A673 (cell line): ENCODE measurements at regions not wholly inside any gene's neighbourhood (a gene's known extent, or its start where the extent isn't known, plus 50 kb on each side); places are given as distances from the start of the nearest gene placed in this dataset.
"Not testable (repeated sequence)": the region's sequence is repeated elsewhere in the genome, so short reads cannot be mapped to it uniquely, and the experiment has no call there.

ENCODE experiments used
- BruUV-seq: library from RNA; stranded (reverse); fragments of 400-500 nt; replicated peaks from 2 replicates; lab custom pipeline; 2021; lab: Mats Ljungman, UMichigan
- CTCF ChIA-PET: fragments of 300-600 bp; sonication (Branson Sonifier 250); formaldehyde crosslinking; loops from one replicate; lab custom pipeline; 2022; ENCODE audit warnings: antibody characterized with exemption; lab: Charles Lee
- POLR2A ChIA-PET: fragments of 300-600 bp; sonication (Branson Sonifier 250); formaldehyde crosslinking; loops from one replicate; lab custom pipeline; 2022; ENCODE audit warnings: antibody characterized with exemption; ENCODE audit not compliant: low non-redundant PET; lab: Charles Lee
- DNase-seq: peaks from one replicate; pipeline ENCODE4 v3.0.0-alpha.2; 2015; ENCODE audit warnings: low spot score
- H3K27ac ChIP-seq: fragments of 200-600 bp; sonication (generic); 2 replicates; pipeline ENCODE4 v1.5.1; 2016; ENCODE audit warnings: mixed run types, low read depth, mild to moderate bottlenecking, mixed read lengths, antibody characterized with exemption, low read length; ENCODE audit not compliant: poor library complexity, severe bottlenecking
- H3K27me3 ChIP-seq: fragments of 200-600 bp; sonication (generic); replicated peaks from 2 replicates; pipeline ENCODE4 v1.6.1; 2017; ENCODE audit warnings: mixed run types, low read depth, mild to moderate bottlenecking, mixed read lengths, antibody characterized with exemption, low read length; ENCODE audit not compliant: insufficient read depth, poor library complexity
- H3K36me3 ChIP-seq: fragments of 200-600 bp; sonication (generic); 2 replicates; pipeline ENCODE4 v1.6.1; 2016; ENCODE audit warnings: mixed run types, mild to moderate bottlenecking, mixed read lengths, antibody characterized with exemption, low read length; ENCODE audit not compliant: insufficient read depth, poor library complexity, severe bottlenecking
- H3K4me1 ChIP-seq: fragments of 200-600 bp; sonication (generic); 2 replicates; pipeline ENCODE4 v1.6.1; 2017; ENCODE audit warnings: mixed run types, mild to moderate bottlenecking, mixed read lengths, antibody characterized with exemption, low read length; ENCODE audit not compliant: insufficient read depth, poor library complexity, severe bottlenecking
- H3K4me3 ChIP-seq: fragments of 200-600 bp; sonication (generic); 2 replicates; pipeline ENCODE4 v1.5.1; 2016; ENCODE audit warnings: low read depth, mixed run types, mild to moderate bottlenecking, mixed read lengths, low read length; ENCODE audit not compliant: poor library complexity, severe bottlenecking
- H3K9me3 ChIP-seq: fragments of 200-600 bp; sonication (generic); 2 replicates; pipeline ENCODE4 v1.6.1; 2016; ENCODE audit warnings: mixed run types, low read depth, mild to moderate bottlenecking, mixed read lengths, antibody characterized with exemption, low read length; ENCODE audit not compliant: poor library complexity, severe bottlenecking
- EZH2 ChIP-seq: fragments of 200-600 bp; sonication (generic); IDR thresholded peaks from 2 replicates; pipeline ENCODE4 v1.6.1; 2017; ENCODE audit warnings: borderline replicate concordance, low read depth, mild to moderate bottlenecking, mixed read lengths, antibody characterized with exemption, low read length; ENCODE audit not compliant: poor library complexity, severe bottlenecking
- intact Hi-C: fragments of 100-400 bp; cut with micrococcal nuclease; formaldehyde crosslinking; loops from one replicate; pipeline ENCODE4 v1.10.0; 2022; ENCODE audit not compliant: unreplicated experiment
- microRNA-seq: library from miRNA; unstranded; fragments of <30 nt; microRNA quantifications from one replicate; pipeline ENCODE4 v1.2.0, GENCODE V29; 2021
- TF ChIP-seq, protein P1 (sequence below): fragments of 300-800, 200-600 bp; sonication (generic); conservative IDR thresholded peaks from 2 replicates; pipeline ENCODE4 v1.5.1; 2017; ENCODE audit warnings: low read depth, mild to moderate bottlenecking, antibody characterized with exemption, low read length, moderate library complexity, mixed read lengths

DNA sequence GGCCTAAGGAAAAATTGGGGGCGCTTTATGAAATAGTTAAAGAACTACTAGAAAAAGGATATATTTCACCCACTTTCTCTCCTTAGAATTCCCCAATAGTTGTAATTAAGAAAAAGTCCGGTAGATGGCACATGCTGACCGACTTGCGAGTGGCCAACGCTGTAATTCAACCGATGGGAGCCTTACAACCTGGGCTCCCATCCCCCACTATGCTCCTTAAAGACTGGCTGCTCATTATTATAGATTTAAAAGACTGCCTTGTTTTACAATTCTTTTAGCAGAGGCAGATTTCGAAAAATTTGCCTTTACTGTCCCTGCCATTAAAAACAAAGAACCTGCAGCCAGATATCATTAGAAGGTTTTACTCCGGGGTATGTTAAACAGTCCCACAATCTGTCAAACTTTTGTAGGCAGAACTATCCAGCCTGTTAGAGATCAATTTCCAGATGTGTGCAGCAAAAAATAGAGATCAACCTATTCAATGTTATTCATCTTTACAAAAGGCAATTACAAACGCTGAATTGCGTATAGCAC lies 58.5 kb upstream of the PRSS16 start:
- POLR2A ChIA-PET = no interaction called here
- peak overlapping the region; percentile 5 for H3K27ac ChIP-seq
- DNase-seq = peak; percentile 87
- intact Hi-C loops = loop anchor here (1.0 to 10.0 kb wide), 4 partner anchors 88 to 563 kb away; no protein-coding TSS in a partner anchor
- H3K9me3 ChIP-seq = no peaks in the 10 kb centered on the region
- no peaks in the 10 kb centered on the region for H3K27me3 ChIP-seq
- CTCF ChIA-PET = no interaction called here
- no peaks in the 10 kb centered on the region for H3K4me1 ChIP-seq
- BruUV-seq = no TSS peak
- no peaks in the 10 kb centered on the region for H3K36me3 ChIP-seq
- peak overlapping the region; percentile 59 for H3K4me3 ChIP-seq
- no peak for TF ChIP-seq EZH2
- TF ChIP-seq, protein P1, sequence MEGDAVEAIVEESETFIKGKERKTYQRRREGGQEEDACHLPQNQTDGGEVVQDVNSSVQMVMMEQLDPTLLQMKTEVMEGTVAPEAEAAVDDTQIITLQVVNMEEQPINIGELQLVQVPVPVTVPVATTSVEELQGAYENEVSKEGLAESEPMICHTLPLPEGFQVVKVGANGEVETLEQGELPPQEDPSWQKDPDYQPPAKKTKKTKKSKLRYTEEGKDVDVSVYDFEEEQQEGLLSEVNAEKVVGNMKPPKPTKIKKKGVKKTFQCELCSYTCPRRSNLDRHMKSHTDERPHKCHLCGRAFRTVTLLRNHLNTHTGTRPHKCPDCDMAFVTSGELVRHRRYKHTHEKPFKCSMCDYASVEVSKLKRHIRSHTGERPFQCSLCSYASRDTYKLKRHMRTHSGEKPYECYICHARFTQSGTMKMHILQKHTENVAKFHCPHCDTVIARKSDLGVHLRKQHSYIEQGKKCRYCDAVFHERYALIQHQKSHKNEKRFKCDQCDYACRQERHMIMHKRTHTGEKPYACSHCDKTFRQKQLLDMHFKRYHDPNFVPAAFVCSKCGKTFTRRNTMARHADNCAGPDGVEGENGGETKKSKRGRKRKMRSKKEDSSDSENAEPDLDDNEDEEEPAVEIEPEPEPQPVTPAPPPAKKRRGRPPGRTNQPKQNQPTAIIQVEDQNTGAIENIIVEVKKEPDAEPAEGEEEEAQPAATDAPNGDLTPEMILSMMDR = peak; percentile 67

DNA sequence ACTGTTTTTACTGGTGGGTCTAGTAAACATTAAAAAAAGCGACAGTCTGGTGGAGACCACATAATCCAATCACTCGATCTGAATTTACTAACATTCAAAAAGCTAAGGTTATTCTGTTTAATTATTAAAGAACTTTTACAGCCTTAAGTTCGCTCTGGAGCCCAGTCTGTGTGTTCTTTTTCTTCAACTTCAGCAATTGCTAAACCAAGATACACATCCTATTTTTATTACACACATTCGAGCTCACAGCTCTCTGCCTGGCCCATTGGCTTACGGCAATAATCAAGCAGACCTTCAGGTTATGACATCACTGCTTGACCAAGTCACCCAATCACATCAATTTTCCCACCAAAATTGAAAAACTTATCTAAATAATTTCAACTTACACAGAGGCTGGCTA lies 57.4 kb upstream of the PRSS16 start:
- no TSS peak for BruUV-seq
- Histone ChIP-seq H3K36me3 (no peaks in the 10 kb centered on the region), H3K27ac (no peak overlapping the region), H3K4me1 (no peaks in the 10 kb centered on the region), H3K27me3 (no peaks in the 10 kb centered on the region), H3K4me3 (no peak overlapping the region), H3K9me3 (no peaks in the 10 kb centered on the region)
- no peak for TF ChIP-seq EZH2
- TF ChIP-seq, protein P1 = no peak
- no peak for DNase-seq
- intact Hi-C loops = no loop called here
- CTCF ChIA-PET = no interaction called here
- POLR2A ChIA-PET = interaction anchor here (0.7 kb wide), 1 partner anchor 10 kb away, joined by 3 read pairs; no protein-coding TSS in a partner anchor

DNA sequence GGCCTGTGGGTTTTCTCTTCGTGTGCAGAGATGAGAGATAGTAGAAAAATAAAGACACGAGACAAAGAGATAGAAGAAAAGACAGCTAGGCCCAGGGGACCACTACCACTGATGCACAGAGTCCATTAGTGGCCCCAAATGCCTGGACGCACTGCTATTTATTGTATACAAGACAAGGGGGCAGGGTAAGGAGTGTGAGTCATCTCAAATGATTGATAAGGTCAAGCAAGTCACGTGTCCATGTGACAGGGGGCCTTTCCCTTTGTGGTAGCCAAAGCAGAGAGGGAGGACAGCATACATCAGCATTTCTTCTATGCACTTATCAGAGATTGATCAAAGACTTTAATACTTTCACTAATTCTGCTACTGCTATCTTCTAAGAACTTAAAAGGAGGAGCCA lies 53.0 kb upstream of the PRSS16 start:
- H3K27me3 ChIP-seq, H3K4me1 ChIP-seq, CTCF ChIA-PET, H3K36me3 ChIP-seq, H3K27ac ChIP-seq, H3K4me3 ChIP-seq, DNase-seq, intact Hi-C loops, BruUV-seq, H3K9me3 ChIP-seq, POLR2A ChIA-PET: not testable (repeated sequence)

DNA sequence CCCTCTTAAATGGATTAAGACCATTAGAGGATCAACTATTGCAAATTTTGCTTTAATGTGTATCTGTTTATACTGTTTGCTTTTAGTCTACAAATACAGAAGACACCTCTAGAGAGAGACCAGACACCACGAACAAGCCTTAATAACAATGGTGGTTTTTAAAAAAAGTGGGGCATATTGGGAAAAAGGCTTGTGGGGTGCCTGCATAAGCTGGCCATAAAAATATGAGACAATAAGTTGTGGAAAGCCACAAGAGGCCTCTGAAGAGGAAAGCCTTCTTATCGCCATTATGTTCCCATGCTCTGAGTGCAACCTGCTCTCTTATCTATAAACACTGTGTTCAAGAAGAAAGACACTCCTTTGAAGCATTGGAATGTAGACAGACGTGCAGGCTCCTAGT lies 52.0 kb upstream of the PRSS16 start:
- H3K36me3 ChIP-seq, BruUV-seq, H3K27ac ChIP-seq, H3K27me3 ChIP-seq, H3K9me3 ChIP-seq, CTCF ChIA-PET, DNase-seq, intact Hi-C loops, POLR2A ChIA-PET, H3K4me1 ChIP-seq, H3K4me3 ChIP-seq: not testable (repeated sequence)

Small RNA genes in the stretch of these regions (microRNA-seq; reads per million reads assigned to microRNA genes)
- gene MIR3143 = 8.9 reads per million, percentile 28 among the genes with 10 or more reads in this experiment
